ENCODE measurements at regions not wholly inside any gene's neighbourhood (a gene's known extent, or its start where the extent isn't known, plus 50 kb on each side); places are given as distances from the start of the nearest gene placed in this dataset.

- H3K4me1 Mint-ChIP-seq (ENCODE audit: low read depth): peaks cover 12% of the 10 kb centered on the region
- no peak for DNase-seq (ENCODE audit: low spot score, unreplicated experiment)
- H3K27me3 Mint-ChIP-seq: peaks cover 9% of the 10 kb centered on the region
- no peak overlapping the region for H3K27ac Mint-ChIP-seq
- H3K4me3 Mint-ChIP-seq (ENCODE audit: low read depth): no peak overlapping the region
- no peak for TF ChIP-seq CTCF (IDR thresholded peaks at IDR 0.05; ENCODE audit: unreplicated experiment)
- peaks cover 5% of the 10 kb centered on the region for H3K9me3 Mint-ChIP-seq (ENCODE audit: low read depth)
- H3K36me3 Mint-ChIP-seq (ENCODE audit: insufficient read depth): no peaks in the 10 kb centered on the region
These were observed 312.4 kb upstream of the PFKP start for GRCh38 chr10:2754943-2755342.

DNA sequence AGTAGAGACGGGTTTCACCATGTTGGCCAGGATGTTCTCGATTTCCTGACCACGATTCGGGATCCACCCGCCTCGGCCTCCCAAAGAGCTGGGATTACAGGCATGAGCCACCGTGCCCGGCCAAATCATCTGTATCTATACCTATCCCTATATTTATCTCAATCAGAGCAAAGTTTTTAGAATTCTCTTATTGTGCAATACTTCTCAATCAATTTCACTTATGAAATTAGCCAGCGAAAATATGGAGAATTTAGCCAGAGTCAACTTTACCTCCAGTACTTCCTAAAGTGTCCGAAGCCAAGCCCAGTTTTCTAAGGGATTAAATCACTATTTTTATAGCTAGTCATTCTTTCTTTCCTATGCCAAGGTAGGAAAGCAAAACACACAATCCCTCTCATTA lies 319.1 kb upstream of the PFKP start:
- peaks cover 6% of the 10 kb centered on the region for H3K27me3 Mint-ChIP-seq
- peak overlapping the region; percentile 39 for H3K27ac Mint-ChIP-seq
- H3K9me3 Mint-ChIP-seq (ENCODE audit: low read depth): no peaks in the 10 kb centered on the region
- H3K4me1 Mint-ChIP-seq (ENCODE audit: low read depth): peaks cover 5% of the 10 kb centered on the region
- no peak for TF ChIP-seq CTCF (IDR thresholded peaks at IDR 0.05; ENCODE audit: unreplicated experiment)
- H3K36me3 Mint-ChIP-seq (ENCODE audit: insufficient read depth): no peaks in the 10 kb centered on the region
- H3K4me3 Mint-ChIP-seq (ENCODE audit: low read depth): no peak overlapping the region
- DNase-seq (ENCODE audit: low spot score, unreplicated experiment): no peak

DNA sequence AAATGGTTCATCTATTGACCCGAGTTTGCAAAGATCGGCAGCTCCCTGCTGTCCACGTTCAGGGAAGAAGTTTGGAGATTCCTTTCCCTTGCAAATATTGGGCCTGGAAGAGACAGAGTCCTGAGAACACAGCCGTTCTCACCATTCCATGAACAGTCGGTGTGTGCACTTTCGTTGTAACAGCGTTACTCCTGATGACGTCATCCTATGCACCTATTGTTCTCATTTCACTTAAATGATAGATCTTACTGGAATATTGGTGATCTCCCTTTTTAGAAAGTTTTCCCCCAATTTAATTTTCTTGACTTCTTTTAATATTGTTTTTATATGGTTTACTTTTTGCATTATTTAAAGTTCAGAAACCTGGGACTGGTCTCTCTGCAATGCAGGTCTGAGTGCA lies 320.7 kb upstream of the PFKP start:
- no peak for DNase-seq (ENCODE audit: low spot score, unreplicated experiment)
- Mint-ChIP-seq H3K4me3 (ENCODE audit: low read depth) (no peak overlapping the region), H3K27me3 (peaks cover 6% of the 10 kb centered on the region)

GRCh38 chr10:2745666-2746065 lies 321.7 kb upstream of the PFKP start:
- Mint-ChIP-seq H3K4me3 (ENCODE audit: low read depth) (no peak overlapping the region), H3K36me3 (ENCODE audit: insufficient read depth) (no peaks in the 10 kb centered on the region), H3K27ac (no peak overlapping the region), H3K27me3 (peaks cover 6% of the 10 kb centered on the region), H3K9me3 (ENCODE audit: low read depth) (no peaks in the 10 kb centered on the region), H3K4me1 (ENCODE audit: low read depth) (no peaks in the 10 kb centered on the region)
- no peak for DNase-seq (ENCODE audit: low spot score, unreplicated experiment)
- TF ChIP-seq CTCF (IDR thresholded peaks at IDR 0.05; ENCODE audit: unreplicated experiment): no peak

More for the DNA sequence above, 320.7 kb upstream of the PFKP start:
- no peaks in the 10 kb centered on the region for H3K9me3 Mint-ChIP-seq (ENCODE audit: low read depth)
- H3K27ac Mint-ChIP-seq: no peak overlapping the region
- no peak for TF ChIP-seq CTCF (IDR thresholded peaks at IDR 0.05; ENCODE audit: unreplicated experiment)
- H3K4me1 Mint-ChIP-seq (ENCODE audit: low read depth): no peaks in the 10 kb centered on the region
- H3K36me3 Mint-ChIP-seq (ENCODE audit: insufficient read depth): no peaks in the 10 kb centered on the region

DNA sequence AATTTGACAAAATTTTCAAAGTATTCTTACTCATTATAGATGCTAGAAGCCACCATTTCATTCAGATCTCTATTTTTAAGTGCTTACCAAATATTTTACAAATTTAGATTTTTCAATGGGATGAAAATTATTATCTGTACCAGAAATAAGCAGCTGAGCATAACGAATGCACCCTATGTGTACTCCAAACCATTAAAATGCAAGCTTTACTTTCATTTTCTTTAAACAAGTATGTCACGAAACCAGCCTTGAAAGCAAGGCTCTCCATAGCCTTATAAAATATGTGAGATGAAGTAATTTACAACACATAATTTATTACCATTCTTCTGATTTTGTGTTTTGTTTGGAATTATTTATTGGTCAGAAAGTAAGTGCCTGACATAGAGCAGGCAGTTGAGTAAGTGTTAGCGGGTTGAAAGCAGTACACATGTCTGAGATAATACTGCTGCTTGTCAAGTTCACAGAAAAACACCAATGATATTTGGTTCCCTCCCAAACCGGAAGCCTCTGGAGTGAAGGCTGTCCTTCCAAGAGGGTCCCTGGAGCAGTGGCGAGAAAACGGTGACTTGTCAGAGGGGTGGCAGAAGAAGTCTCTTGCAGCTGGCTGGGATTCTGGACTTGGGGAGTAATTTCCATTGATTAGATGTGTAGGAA lies 322.7 kb upstream of the PFKP start:
- H3K4me1 Mint-ChIP-seq (ENCODE audit: low read depth): no peaks in the 10 kb centered on the region
- no peak overlapping the region for H3K27ac Mint-ChIP-seq
- peaks cover 8% of the 10 kb centered on the region for H3K27me3 Mint-ChIP-seq
- H3K4me3 Mint-ChIP-seq (ENCODE audit: low read depth): no peak overlapping the region
- H3K36me3 Mint-ChIP-seq (ENCODE audit: insufficient read depth): no peaks in the 10 kb centered on the region
- no peaks in the 10 kb centered on the region for H3K9me3 Mint-ChIP-seq (ENCODE audit: low read depth)
- no peak for TF ChIP-seq CTCF (IDR thresholded peaks at IDR 0.05; ENCODE audit: unreplicated experiment)
- no peak for DNase-seq (ENCODE audit: low spot score, unreplicated experiment)
